Large intestine (tissue), 3 donors: ENCODE measurements at regions not wholly inside any gene's neighbourhood (a gene's known extent, or its start where the extent isn't known, plus 50 kb on each side); places are given as distances from the start of the nearest gene placed in this dataset.

ENCODE experiments used
- DNase-seq, 2 donors: peaks; one replicate each; pipeline versions ENCODE4 v3.0.0 to v3.0.0-alpha.2; 2013
- H3K27ac ChIP-seq: one replicate; pipeline ENCODE4 v1.5.1; 2013; ENCODE audit warnings: low read length
- H3K27me3 ChIP-seq: 2 replicates; pipeline ENCODE4 v1.6.1; 2013; ENCODE audit warnings: low read length; ENCODE audit not compliant: control insufficient read depth, insufficient read depth
- H3K36me3 ChIP-seq: 2 replicates; pipeline ENCODE4 v1.6.1; 2013; ENCODE audit warnings: low read length; ENCODE audit not compliant: control insufficient read depth, insufficient read depth
- H3K4me1 ChIP-seq: one replicate; pipeline ENCODE4 v1.6.1; 2013; ENCODE audit warnings: low read length; ENCODE audit not compliant: control insufficient read depth, insufficient read depth
- H3K4me3 ChIP-seq: one replicate; pipeline ENCODE4 v1.5.1; 2013; ENCODE audit warnings: low read length
- H3K9me3 ChIP-seq: one replicate; pipeline ENCODE4 v1.6.1; 2013; ENCODE audit warnings: mild to moderate bottlenecking, low read depth, low read length, moderate library complexity; ENCODE audit not compliant: control insufficient read depth
- whole genome bisulfite sequencing: methylation state at CpG from one replicate; pipeline ENCODE4 v1.1.5; 2013; ENCODE audit warnings: low lambda C conversion rate; ENCODE audit not compliant: insufficient coverage; 5-methylcytosine and 5-hydroxymethylcytosine counted together

- no peaks in the 10 kb centered on the region for H3K4me1 ChIP-seq
- no peak for DNase-seq
- 92% methylated on average over 3 of the region's 6 CpGs for WGBS
- H3K27ac ChIP-seq, result no peak overlapping the region
- no peaks in the 10 kb centered on the region for H3K36me3 ChIP-seq
- H3K4me3 ChIP-seq, result no peak overlapping the region
- H3K9me3 ChIP-seq, result no peaks in the 10 kb centered on the region
- no peaks in the 10 kb centered on the region for H3K27me3 ChIP-seq
Observed at GRCh38 chr4:18540349-18540748, 518.8 kb upstream of the LCORL start.

GRCh38 chr4:18538121-18538520 is 516.6 kb upstream of the LCORL start:
- WGBS, result 63% methylated on average over 1 of the region's 2 CpGs
- H3K27me3 ChIP-seq, result no peaks in the 10 kb centered on the region

GRCh38 chr4:18536428-18536827 is 514.9 kb upstream of the LCORL start:
- Histone ChIP-seq H3K27me3 (no peaks in the 10 kb centered on the region), H3K27ac (no peak overlapping the region), H3K9me3 (no peaks in the 10 kb centered on the region), H3K4me1 (no peaks in the 10 kb centered on the region), H3K4me3 (no peak overlapping the region), H3K36me3 (no peaks in the 10 kb centered on the region)
- DNase-seq, result no peak
- no CpG with 5 or more reads among the region's 2 CpGs for WGBS

More at GRCh38 chr4:18538121-18538520, 516.6 kb upstream of the LCORL start:
- Histone ChIP-seq H3K4me1 (no peaks in the 10 kb centered on the region), H3K9me3 (no peaks in the 10 kb centered on the region), H3K4me3 (no peak overlapping the region), H3K36me3 (no peaks in the 10 kb centered on the region), H3K27ac (no peak overlapping the region)
- DNase-seq, result no peak

GRCh38 chr4:18535948-18536347 is 514.4 kb upstream of the LCORL start:
- Histone ChIP-seq H3K36me3 (no peaks in the 10 kb centered on the region), H3K27ac (no peak overlapping the region), H3K4me1 (no peaks in the 10 kb centered on the region), H3K27me3 (no peaks in the 10 kb centered on the region), H3K9me3 (no peaks in the 10 kb centered on the region), H3K4me3 (no peak overlapping the region)
- DNase-seq, result no peak

GRCh38 chr4:18533262-18533775 is 511.8 kb upstream of the LCORL start:
- H3K27ac ChIP-seq, result no peak overlapping the region
- H3K27me3 ChIP-seq, result no peaks in the 10 kb centered on the region
- DNase-seq, result no peak
- no peaks in the 10 kb centered on the region for H3K4me1 ChIP-seq
- H3K36me3 ChIP-seq, result no peaks in the 10 kb centered on the region
- WGBS, result no CpG with 5 or more reads among the region's 3 CpGs
- H3K9me3 ChIP-seq, result no peaks in the 10 kb centered on the region
- H3K4me3 ChIP-seq, result no peak overlapping the region

GRCh38 chr4:18531731-18532130 is 510.2 kb upstream of the LCORL start:
- Histone ChIP-seq H3K9me3 (no peaks in the 10 kb centered on the region), H3K4me3 (no peak overlapping the region), H3K27ac (no peak overlapping the region), H3K27me3 (no peaks in the 10 kb centered on the region), H3K4me1 (no peaks in the 10 kb centered on the region), H3K36me3 (no peaks in the 10 kb centered on the region)
- no peak for DNase-seq
- 100% methylated on average over 1 of the region's 4 CpGs for WGBS

- no peak overlapping the region for H3K4me3 ChIP-seq
Observed at GRCh38 chr4:18529482-18529881, 507.9 kb upstream of the LCORL start.

GRCh38 chr4:18524667-18525066 is 503.1 kb upstream of the LCORL start:
- H3K4me1 ChIP-seq, result no peaks in the 10 kb centered on the region
- 80% methylated on average over 1 of the region's 4 CpGs for WGBS
- H3K36me3 ChIP-seq, result no peaks in the 10 kb centered on the region
- no peaks in the 10 kb centered on the region for H3K27me3 ChIP-seq
- H3K4me3 ChIP-seq, result no peak overlapping the region
- DNase-seq, result no peak
- no peak overlapping the region for H3K27ac ChIP-seq
- no peaks in the 10 kb centered on the region for H3K9me3 ChIP-seq

More at GRCh38 chr4:18529482-18529881, 507.9 kb upstream of the LCORL start:
- Histone ChIP-seq H3K36me3 (no peaks in the 10 kb centered on the region), H3K9me3 (no peaks in the 10 kb centered on the region), H3K27me3 (no peaks in the 10 kb centered on the region), H3K27ac (no peak overlapping the region), H3K4me1 (no peaks in the 10 kb centered on the region)
- peak in 1 of 2 donors; percentile 7 for DNase-seq

- WGBS, result 45% methylated on average over 3 of the region's 3 CpGs
- no peaks in the 10 kb centered on the region for H3K27me3 ChIP-seq
- no peaks in the 10 kb centered on the region for H3K36me3 ChIP-seq
- no peaks in the 10 kb centered on the region for H3K9me3 ChIP-seq
- no peak overlapping the region for H3K27ac ChIP-seq
- no peak overlapping the region for H3K4me3 ChIP-seq
- H3K4me1 ChIP-seq, result no peaks in the 10 kb centered on the region
- no peak for DNase-seq
Observed at GRCh38 chr4:18518098-18518497, 496.5 kb upstream of the LCORL start.

GRCh38 chr4:18513861-18514260 is 492.3 kb upstream of the LCORL start:
- Histone ChIP-seq H3K9me3 (no peaks in the 10 kb centered on the region), H3K27ac (peak overlapping the region; percentile 61), H3K4me3 (no peak overlapping the region), H3K36me3 (no peaks in the 10 kb centered on the region), H3K27me3 (no peaks in the 10 kb centered on the region), H3K4me1 (no peaks in the 10 kb centered on the region)
- DNase-seq, result peak; percentile 29 to 77

- no peak for DNase-seq
- Histone ChIP-seq H3K27ac (no peak overlapping the region), H3K9me3 (no peaks in the 10 kb centered on the region), H3K27me3 (no peaks in the 10 kb centered on the region), H3K4me1 (no peaks in the 10 kb centered on the region), H3K4me3 (no peak overlapping the region), H3K36me3 (no peaks in the 10 kb centered on the region)
Observed at GRCh38 chr4:18512718-18513117, 491.2 kb upstream of the LCORL start.
